DMS53 treated with DMSO at 0.1 percent for 48 hours (cell line): ENCODE measurements at regions not wholly inside any gene's neighbourhood (a gene's known extent, or its start where the extent isn't known, plus 50 kb on each side); places are given as distances from the start of the nearest gene placed in this dataset.
"Not testable (repeated sequence)": the region's sequence is repeated elsewhere in the genome, so short reads cannot be mapped to it uniquely, and the experiment has no call there.

ENCODE experiments used
- DNase-seq: peaks from one replicate; lab custom pipeline; 2025; ENCODE audit not compliant: unreplicated experiment; lab: John Stamatoyannopoulos, UW

DNA sequence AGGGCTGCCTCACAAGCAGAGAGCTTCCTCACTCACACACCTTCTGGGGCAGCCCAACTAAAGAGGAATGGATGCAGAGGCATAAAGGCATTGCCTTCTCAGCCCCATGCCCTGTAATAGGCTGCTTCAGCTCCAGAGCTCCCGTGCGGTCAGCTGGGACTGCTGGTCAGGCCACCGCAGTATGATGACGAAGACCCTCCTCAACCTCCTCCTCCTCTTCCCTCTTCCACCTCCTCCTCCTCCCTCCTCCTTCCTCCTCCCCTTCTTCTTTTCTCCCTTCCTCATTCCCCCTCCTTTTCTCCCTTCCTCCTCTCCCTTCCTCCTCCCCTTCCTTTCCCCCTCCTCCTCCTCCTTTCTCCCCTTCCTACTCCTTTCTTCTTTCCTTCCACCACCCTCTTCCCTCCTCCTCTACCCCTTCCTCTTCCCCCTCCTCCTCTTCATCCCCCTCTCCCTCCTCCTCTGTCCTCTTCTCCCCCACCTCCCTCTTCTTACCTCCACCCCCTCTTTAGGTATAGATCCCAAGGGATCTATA lies 465.3 kb upstream of the CDH4 start:
- DNase-seq = no peak

DNA sequence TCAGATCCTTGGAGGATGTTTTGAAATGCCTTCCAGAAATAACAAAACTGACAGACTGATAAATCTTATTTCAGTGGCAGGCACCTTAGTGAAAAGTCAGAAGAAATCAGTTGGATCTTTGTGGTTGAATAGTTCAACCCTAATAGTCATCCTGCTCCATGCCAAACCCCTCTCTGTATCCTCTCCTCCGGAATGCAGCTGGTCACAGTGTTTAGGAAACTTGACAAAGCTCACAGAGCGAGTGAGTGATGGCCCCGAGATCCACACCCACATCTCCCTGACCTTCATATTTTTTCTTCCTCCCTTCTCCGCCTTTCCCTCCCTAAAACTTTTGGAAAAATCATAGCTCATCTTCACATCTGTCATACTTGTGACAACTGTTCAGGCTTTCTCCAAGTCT lies 464.8 kb upstream of the CDH4 start:
- DNase-seq = no peak

DNA sequence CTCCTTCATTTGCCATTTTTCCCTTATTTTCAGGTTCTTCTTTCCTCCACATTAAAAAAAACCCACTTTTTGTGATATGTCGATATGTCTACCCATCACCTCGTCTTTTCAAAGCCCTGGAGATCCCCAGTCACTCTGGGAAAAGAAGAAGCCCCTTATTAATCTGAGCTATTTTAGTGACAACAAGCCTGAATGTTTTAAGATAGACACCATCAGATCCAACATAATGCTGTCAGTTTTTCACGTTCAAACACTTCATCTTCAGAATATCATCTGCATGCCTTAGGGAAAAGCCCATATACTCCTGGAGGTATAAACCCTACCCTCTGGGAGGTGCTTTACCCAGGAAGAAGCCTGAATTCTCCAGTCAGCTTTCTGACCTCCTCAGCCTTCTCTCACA lies 464.0 kb upstream of the CDH4 start:
- DNase-seq = no peak

DNA sequence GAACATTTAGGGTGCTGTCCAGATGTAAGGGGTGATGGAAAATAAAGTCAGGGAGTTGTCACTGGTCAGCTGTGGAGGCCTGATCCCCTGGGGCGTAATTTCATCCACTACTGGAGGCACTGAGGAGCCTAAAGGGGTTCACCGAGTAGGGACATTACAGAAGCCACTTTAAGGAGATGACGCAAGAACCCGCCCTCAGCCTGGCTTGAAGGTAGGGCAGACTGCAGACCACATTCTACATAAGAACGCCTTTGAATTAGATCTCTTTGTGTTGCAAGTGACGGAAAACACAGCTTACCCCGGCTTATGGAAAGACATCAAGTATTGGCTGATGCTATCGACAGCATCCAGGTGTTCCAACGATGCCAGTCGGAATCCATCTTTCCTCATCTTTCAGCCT lies 462.7 kb upstream of the CDH4 start:
- DNase-seq = no peak

DNA sequence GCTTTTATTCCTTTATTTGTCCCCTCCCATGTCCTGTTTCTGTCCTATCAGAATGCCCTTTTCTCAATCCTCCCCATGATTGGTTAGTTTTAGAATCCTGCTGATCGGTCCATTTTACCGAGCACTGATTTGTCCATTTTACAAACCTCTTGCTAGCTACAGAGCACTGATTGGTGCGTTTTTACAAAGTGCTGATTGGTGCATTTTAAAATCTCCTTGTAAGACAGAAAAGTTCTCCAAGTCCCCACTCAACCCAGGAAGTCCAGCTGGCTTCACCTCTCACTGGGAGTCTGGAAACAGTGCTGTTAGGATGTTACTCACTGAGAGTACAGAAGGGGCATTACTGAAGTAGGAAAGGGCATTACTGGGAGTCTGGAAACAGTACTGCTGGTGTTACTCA lies 461.7 kb upstream of the CDH4 start:
- DNase-seq = not testable (repeated sequence)

DNA sequence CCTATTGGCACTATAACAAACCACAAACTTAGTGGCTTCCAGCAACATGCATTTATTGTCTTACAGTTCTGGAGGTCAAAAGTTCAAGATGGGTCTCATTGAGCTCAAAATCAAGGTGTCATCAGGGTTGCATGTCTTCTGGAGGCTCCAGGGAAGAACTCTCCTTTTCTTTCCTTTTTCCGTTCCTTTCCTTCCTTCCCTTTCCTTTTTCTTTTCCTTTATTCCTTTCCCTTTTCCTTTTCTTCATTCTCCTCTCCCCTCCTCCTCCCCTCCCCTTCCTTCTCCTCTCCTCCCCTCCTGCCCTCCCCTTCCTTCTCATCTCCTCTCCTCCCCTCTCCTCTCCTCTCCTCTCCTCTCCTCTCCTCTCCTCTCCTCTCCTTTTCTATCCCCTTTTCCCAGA lies 460.2 kb upstream of the CDH4 start:
- DNase-seq = no peak

DNA sequence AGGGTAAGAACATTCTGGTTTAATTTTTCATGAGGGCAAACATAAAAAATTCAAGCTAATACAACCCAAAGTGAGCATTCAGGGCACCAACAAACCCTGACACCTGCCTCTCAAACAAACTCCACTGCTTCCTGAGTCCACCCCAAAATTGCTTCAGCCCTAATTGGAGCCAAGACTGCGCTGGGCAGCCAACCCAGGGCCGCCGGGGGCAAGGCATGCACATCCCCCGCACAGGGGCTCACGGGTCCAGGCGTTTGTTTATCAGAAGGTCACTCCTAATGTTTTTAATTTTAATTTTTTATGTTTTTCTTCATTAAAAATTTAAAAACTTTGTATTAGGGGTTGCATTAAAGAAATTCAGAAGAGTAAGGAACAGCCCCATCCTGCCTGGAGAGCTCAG lies 459.1 kb upstream of the CDH4 start:
- no peak for DNase-seq

DNA sequence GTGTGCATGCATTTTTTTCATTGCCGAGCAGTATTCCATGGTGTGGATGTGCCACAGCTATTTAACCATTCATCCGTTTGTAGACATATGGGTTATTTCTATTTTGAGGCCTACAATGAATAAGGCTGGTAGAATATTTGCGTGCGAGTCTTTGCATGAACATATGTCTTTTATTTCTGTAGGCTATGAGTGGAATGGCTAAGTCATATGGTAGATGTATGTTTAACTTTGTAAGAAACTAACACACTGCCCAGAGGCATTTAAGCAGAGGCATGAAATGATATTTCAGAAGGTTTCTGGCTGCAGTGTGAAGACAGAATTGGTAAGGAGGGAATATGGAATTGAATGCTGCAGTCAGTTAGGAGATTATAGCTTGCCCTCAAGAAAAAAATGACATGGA lies 457.4 kb upstream of the CDH4 start:
- no peak for DNase-seq

DNA sequence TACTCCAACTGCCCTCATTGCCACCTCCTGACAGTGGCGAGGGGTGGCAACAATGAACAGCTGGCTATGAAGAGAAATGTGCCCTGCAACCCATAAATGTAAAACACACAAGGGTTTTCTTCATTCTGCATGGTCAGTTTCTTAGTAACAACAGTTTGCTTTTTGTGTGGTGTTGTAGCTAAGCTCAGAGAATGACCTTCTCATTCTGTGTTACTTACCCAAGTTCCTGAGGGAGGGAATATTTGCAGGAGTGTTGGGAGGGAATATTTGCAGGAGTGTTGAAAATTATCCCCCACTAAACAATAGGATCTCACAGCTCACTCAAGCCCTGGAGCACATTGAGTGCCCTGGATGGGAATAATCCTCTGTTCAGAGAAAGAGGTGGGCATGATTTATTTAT lies 456.4 kb upstream of the CDH4 start:
- no peak for DNase-seq

DNA sequence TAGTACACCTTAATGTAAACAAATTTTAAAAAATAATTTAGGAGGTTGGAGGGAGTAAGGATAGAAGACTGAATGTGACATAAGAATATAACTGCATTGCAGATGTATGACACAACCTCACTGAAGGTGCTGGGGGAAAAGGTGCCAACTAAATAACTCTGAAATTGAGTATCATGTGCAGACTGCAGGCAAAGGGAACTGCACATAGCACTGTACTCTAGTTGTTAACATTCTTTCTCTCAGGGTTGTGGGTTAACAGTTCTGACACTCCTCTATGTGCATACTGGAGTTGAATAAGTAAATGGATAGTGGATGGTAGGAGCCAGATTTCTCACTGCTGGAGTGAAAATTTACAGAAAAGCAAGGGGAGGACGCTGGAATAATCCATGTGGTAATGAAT lies 451.9 kb upstream of the CDH4 start:
- DNase-seq = no peak

DNA sequence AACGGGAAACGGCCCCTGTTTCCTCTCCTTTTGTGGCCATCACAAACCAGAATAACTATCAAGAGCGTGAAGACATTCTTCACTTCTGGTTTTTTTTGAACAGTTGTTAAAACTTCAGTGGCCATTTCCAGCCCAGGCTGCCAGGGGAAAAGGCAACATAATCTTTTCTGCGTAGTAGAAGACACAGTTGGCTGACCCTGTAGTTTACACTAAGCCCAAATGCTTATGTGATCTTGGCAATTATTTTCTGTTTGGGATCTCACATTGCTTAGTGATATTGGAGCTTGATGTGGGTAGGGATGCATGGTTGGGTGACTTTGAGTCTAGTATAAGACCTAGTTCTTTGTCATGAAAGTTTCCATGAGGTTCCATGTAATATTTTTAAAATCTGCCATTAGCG lies 449.4 kb upstream of the CDH4 start:
- DNase-seq = no peak

DNA sequence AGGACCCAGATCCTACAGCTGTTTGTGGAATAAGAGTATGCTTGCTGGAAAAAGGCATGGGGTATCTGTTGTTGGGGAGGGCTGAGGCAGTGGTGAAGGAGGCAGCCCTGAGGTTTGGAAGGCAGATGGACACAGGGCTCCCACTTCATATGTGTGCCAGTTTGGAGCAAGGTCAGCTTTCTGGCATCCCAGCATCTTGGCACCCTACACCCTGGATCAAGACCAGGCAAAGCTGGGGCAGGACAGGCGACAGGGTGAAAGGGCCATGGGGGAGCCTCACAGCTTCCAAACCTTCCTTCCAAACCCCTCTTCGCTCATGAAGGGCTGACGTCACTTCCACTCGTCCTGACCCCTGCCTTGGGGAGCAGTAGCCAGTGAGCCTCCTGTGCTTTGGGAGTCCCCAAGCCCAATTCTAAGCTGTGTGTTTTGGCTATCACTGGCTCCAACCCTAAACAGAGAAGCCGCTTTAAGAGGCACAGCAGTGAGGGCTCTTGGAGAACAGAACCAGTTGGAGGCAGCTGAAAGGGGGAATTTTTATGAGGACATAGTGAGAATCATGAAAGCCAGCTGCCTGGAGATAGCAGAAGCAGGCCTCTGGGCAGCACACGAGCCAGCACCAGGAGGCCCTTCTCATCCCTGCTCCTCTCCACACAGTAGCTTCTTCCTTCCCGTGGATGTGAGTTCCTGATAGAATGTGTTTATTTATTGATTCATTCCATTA lies 448.6 kb upstream of the CDH4 start:
- no peak for DNase-seq

DNA sequence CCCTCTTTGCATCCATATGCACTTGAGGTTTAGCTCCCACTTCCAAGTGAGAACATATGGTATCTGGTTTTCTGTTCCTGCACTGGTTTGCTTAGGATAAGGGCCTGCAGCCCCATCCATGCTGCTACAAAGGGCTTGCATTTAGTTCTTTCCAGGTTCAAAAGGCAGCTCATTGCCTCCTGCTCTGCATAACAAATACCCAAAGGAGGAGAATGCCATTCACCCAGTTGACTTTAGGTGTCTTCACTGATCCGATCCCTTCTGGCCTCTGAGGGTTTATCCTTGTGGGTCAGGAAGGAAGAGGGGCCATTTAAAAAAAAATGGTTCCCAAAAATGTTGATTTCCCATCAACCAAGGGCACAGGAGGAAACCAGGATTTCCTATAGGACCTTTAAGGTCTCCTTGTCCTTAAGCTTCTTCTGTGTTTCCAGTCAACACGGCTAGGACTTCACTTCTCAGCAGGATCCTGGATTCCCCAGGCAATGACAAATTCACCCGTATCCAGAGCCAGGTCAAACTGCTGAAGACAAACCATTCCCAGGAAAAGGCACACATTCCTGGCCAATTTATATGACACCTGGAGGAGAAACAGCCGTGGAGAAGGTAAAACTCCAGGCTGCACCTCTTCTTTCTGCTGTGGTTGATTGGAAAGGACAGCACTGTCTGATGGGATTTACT lies 447.7 kb upstream of the CDH4 start:
- no peak for DNase-seq

DNA sequence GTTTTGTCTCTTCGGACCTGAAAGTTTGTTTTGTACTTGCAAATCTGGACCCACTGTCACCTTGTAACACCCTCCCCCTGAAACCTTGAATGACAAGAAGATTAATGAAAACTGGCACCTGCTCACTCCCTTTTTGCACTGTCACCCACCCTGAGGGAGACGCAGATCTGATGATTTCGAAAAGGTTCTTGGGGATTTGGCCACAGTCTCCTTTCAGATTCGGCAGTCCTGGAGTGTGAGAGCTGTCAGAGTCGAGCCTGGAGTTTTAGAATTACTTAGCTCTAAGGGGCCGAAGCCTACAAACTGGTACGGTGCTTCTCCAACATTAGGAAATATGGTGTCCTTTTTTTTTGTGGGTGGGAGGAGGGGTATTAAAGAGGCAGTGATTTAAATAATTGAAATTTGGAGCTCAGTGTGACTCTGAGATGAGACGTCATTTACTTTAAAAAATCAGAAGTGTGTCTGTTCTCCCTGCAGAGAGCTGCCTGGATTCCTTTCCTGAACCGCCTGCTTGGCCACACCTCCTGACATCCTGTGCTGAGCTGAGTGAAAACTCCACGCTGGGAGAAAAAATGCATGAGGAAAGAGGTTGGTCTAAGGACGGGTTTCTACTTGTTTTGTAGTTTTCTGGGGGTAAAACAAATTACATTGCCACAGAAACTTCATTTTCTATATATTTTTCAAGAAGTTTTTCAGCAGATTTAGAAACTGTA lies 447.0 kb upstream of the CDH4 start:
- no peak for DNase-seq

DNA sequence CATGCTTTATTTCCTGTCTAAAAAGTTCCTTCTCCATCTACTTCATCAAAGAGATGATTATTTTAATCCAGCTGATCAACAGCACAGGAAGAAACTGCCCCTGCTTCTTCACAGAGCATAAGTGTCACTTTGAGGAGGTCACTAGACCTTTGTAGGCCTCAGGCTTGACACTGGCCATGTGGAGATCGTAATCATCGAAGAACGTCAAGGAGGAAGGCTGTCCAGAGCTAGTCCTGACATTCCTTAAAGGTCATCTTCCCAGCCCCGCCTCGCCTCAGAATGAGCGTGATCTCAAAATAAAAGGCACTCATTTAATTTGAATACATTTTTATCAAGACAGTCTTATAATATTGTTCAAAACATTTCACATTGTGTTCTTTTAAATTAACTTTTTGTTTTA lies 445.7 kb upstream of the CDH4 start:
- DNase-seq = no peak

DNA sequence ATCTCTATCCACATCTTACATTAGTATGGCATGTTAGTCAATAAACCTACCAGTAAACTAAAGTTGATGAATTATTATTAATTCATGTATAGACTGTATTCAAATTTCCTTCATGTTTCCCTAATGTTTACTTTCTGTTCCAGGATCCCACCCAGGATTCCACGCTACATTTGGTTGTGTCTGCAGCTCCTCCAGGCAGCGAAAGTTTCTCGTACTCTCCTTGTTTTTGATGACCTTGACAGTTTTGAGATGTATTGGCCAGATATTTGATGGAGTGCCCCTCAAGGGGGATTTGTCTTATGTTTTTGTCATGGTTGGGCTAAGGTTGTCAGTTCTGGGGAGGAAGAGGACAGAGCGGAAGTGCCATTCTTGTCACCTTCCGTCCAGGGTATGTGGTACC lies 445.2 kb upstream of the CDH4 start:
- DNase-seq = no peak

DNA sequence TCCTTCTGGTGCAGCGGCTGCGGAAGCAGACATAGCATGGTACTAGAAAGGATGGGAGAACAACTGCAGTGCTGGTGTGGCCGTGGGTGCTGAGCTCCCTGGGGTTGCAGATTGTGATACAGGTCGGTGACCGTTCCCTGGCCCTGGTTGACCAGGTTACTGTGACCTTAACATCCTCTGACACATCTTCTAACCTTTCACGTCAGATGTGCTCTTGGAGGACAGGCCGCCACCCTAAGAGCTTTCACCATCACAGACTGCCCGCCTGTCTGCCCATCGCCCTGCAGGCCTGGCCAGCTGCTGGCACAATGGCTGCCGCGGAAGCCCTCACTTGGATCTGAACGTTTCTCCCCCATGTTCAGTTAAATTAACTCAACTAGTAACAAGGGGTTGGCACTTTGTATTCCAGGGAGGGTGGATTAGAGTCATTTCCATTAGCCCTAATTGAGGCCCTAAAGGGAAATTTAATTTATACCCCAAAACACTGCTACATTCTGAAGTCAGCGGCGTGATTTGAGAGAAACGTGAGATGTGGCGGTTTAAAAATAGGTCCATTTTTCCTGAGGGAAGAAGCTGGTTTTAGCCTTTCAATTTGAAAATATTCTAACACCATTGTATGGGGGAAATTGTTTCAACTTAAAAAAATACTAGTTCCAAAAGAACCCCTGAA lies 443.9 kb upstream of the CDH4 start:
- no peak for DNase-seq

DNA sequence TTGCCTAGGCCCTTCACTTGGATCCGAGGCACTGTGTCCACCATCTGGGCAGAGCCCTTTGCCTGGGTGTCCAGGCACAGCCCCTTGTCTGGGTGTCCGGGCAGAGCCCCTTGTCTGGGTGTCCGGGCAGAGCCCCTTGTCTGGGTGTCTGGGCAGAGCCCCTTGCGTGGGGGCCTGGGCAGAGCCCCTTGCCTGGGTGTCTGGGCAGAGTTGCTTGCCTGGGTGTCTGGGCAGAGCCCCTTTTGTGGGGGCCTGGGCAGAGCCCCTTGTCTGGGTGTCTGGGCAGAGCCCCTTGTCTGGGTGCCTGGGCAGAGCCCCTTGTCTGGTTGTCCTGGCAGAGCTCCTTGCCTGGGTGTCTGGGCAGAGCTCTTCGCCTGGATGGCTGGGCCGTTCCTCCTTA lies 443.4 kb upstream of the CDH4 start:
- DNase-seq = no peak

DNA sequence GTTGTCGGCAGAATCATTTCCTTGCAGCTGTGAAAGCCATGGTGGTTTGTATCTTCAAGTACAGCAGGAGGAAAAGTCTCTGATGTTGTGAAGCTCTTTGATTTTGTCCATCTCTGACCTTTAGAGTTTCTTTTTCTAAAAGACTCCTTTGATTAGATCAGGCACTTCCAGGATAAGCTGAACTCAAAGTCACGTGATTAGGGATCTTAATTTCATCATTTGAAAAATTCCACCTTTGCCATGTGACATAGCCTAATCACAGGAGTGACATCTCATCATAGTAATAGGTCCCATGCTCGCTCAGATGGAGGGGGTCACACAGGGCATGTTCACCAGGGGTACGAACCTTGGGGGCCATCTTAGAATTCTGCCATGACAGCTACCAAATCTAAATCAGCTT lies 441.5 kb upstream of the CDH4 start:
- DNase-seq = no peak

DNA sequence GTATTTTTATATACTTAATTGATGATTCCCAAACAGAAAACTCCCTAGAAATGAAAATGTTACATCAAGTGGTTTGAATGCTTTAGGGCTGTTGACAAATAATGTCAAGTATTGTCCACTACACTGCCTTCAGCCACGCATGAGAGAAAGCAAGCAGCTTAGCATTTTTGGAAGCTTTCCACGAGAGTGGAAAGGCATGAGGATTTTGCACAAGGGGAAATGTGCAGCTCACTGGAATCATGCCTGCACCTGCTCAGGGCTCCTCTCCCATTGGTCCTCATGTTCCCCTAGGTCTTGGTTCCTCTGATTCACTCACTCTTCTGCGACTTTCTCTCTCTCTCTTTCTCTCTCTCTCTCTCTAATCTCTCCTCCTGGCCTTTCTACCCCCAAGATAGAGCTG lies 439.5 kb upstream of the CDH4 start:
- no peak for DNase-seq

DNA sequence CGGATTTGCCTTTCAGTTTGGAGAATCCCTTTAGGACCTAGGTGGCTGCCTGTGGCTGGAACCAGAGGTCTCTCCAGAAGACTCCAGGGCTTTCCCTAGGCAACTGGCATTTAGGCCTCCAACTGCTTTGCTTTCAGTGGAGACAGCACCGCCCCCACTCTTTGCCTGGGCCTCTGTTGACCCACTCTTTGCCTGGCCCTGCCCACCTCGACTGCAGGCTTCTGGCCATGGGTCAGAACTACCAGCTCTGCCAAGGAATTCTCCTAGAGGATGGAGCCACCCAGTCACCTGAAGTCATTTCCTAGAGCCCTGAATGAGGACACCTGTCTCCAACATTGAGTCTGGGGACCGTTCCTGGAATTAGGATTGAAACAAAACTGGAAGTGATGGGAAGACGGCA lies 439.0 kb upstream of the CDH4 start:
- no peak for DNase-seq

DNA sequence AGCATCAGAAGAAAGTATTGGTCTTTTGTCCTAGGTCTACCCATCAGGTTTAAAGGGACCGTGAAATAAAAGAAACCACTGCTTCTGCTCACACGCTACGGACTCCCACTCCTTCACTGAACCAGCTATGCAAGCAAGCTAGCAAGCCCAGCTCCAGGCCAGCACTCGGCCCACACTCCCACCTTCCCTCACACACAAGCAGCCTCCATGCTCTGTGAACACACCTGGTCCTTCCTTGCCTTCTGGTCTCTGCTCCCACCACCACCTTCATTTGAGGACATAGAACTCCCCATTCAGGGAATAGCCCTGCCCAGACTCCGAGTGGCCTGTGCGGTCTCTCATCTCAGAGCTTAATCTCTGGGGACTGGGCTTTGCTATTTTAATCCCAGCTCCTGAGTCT lies 436.4 kb upstream of the CDH4 start:
- DNase-seq = no peak
